Activated naive CD8-positive, alpha-beta T cell (primary cell): ENCODE measurements at regions not wholly inside any gene's neighbourhood (a gene's known extent, or its start where the extent isn't known, plus 50 kb on each side); places are given as distances from the start of the nearest gene placed in this dataset.

Source experiments
- H3K27ac Mint-ChIP-seq: one replicate; pipeline ENCODE4 v1.8.0; 2021; ENCODE audit warnings: mixed read lengths
- H3K27me3 Mint-ChIP-seq: one replicate; pipeline ENCODE4 v1.8.0; 2021; ENCODE audit warnings: mixed read lengths
- H3K36me3 Mint-ChIP-seq: one replicate; pipeline ENCODE4 v1.8.0; 2021; ENCODE audit warnings: mixed read lengths
- H3K4me1 Mint-ChIP-seq: one replicate; pipeline ENCODE4 v1.8.0; 2021; ENCODE audit warnings: low read depth, mixed read lengths
- H3K4me3 Mint-ChIP-seq: one replicate; pipeline ENCODE4 v1.8.0; 2021; ENCODE audit warnings: mild to moderate bottlenecking, mixed read lengths
- H3K9me3 Mint-ChIP-seq: one replicate; pipeline ENCODE4 v1.8.0; 2021; ENCODE audit warnings: low read depth, mixed read lengths

GRCh38 chr20:57082357-57082945 is 184.0 kb downstream of the BMP7 start:
- peaks cover 9% of the 10 kb centered on the region for H3K27me3 Mint-ChIP-seq
- H3K36me3 Mint-ChIP-seq = no peaks in the 10 kb centered on the region
- H3K4me3 Mint-ChIP-seq = no peak overlapping the region
- H3K27ac Mint-ChIP-seq = no peak overlapping the region
- H3K4me1 Mint-ChIP-seq = no peaks in the 10 kb centered on the region
- H3K9me3 Mint-ChIP-seq = peaks cover 13% of the 10 kb centered on the region

- Mint-ChIP-seq H3K27ac (no peak overlapping the region), H3K4me3 (no peak overlapping the region), H3K36me3 (no peaks in the 10 kb centered on the region), H3K4me1 (no peaks in the 10 kb centered on the region), H3K27me3 (peaks cover 12% of the 10 kb centered on the region), H3K9me3 (peaks cover 13% of the 10 kb centered on the region)
Observed at GRCh38 chr20:57083072-57083471, 183.4 kb downstream of the BMP7 start.

- Mint-ChIP-seq H3K36me3 (no peaks in the 10 kb centered on the region), H3K4me3 (no peak overlapping the region), H3K27ac (no peak overlapping the region), H3K27me3 (peaks cover 12% of the 10 kb centered on the region), H3K4me1 (peaks cover 3% of the 10 kb centered on the region), H3K9me3 (no peaks in the 10 kb centered on the region)
Observed at GRCh38 chr20:57086066-57086465, 180.4 kb downstream of the BMP7 start.

GRCh38 chr20:57087102-57087501 is 179.3 kb downstream of the BMP7 start:
- Mint-ChIP-seq H3K27me3 (peaks cover 12% of the 10 kb centered on the region), H3K27ac (no peak overlapping the region), H3K36me3 (no peaks in the 10 kb centered on the region), H3K9me3 (no peaks in the 10 kb centered on the region), H3K4me1 (peaks cover 10% of the 10 kb centered on the region), H3K4me3 (no peak overlapping the region)

- Mint-ChIP-seq H3K4me3 (no peak overlapping the region), H3K9me3 (no peaks in the 10 kb centered on the region), H3K4me1 (peaks cover 14% of the 10 kb centered on the region), H3K27ac (no peak overlapping the region), H3K36me3 (no peaks in the 10 kb centered on the region), H3K27me3 (peaks cover 14% of the 10 kb centered on the region)
Observed at GRCh38 chr20:57087705-57088104, 178.7 kb downstream of the BMP7 start.

GRCh38 chr20:57088436-57088835 is 178.0 kb downstream of the BMP7 start:
- Mint-ChIP-seq H3K4me1 (peaks cover 14% of the 10 kb centered on the region), H3K27ac (no peak overlapping the region), H3K27me3 (peaks cover 10% of the 10 kb centered on the region), H3K4me3 (no peak overlapping the region), H3K36me3 (no peaks in the 10 kb centered on the region), H3K9me3 (no peaks in the 10 kb centered on the region)

GRCh38 chr20:57089699-57090144 is 176.7 kb downstream of the BMP7 start:
- Mint-ChIP-seq H3K36me3 (no peaks in the 10 kb centered on the region), H3K27me3 (peaks cover 11% of the 10 kb centered on the region), H3K9me3 (no peaks in the 10 kb centered on the region), H3K27ac (no peak overlapping the region), H3K4me1 (peaks cover 15% of the 10 kb centered on the region), H3K4me3 (no peak overlapping the region)

- Mint-ChIP-seq H3K9me3 (no peaks in the 10 kb centered on the region), H3K27ac (peak overlapping the region; percentile 52), H3K4me3 (no peak overlapping the region), H3K4me1 (peaks cover 15% of the 10 kb centered on the region), H3K27me3 (peaks cover 11% of the 10 kb centered on the region), H3K36me3 (no peaks in the 10 kb centered on the region)
Observed at GRCh38 chr20:57090590-57091560, 175.6 kb downstream of the BMP7 start.

GRCh38 chr20:57091748-57092111 is 174.7 kb downstream of the BMP7 start:
- peaks cover 15% of the 10 kb centered on the region for H3K4me1 Mint-ChIP-seq
- peak overlapping the region; percentile 52 for H3K27ac Mint-ChIP-seq
- no peak overlapping the region for H3K4me3 Mint-ChIP-seq
- H3K9me3 Mint-ChIP-seq = no peaks in the 10 kb centered on the region
- H3K27me3 Mint-ChIP-seq = peaks cover 9% of the 10 kb centered on the region
- H3K36me3 Mint-ChIP-seq = no peaks in the 10 kb centered on the region

- no peaks in the 10 kb centered on the region for H3K36me3 Mint-ChIP-seq
- H3K4me1 Mint-ChIP-seq = peaks cover 15% of the 10 kb centered on the region
- peak overlapping the region; percentile 11 for H3K4me3 Mint-ChIP-seq
- H3K27me3 Mint-ChIP-seq = peaks cover 8% of the 10 kb centered on the region
- no peaks in the 10 kb centered on the region for H3K9me3 Mint-ChIP-seq
- no peak overlapping the region for H3K27ac Mint-ChIP-seq
Observed at GRCh38 chr20:57092112-57092899, 174.1 kb downstream of the BMP7 start.

GRCh38 chr20:57092900-57093530 is 173.4 kb downstream of the BMP7 start:
- Mint-ChIP-seq H3K27me3 (peaks cover 6% of the 10 kb centered on the region), H3K9me3 (no peaks in the 10 kb centered on the region), H3K4me3 (no peak overlapping the region), H3K27ac (no peak overlapping the region), H3K4me1 (peaks cover 15% of the 10 kb centered on the region), H3K36me3 (no peaks in the 10 kb centered on the region)

GRCh38 chr20:57093766-57094165 is 172.7 kb downstream of the BMP7 start:
- H3K4me3 Mint-ChIP-seq = no peak overlapping the region
- no peaks in the 10 kb centered on the region for H3K9me3 Mint-ChIP-seq
- H3K27ac Mint-ChIP-seq = no peak overlapping the region
- no peaks in the 10 kb centered on the region for H3K36me3 Mint-ChIP-seq
- H3K27me3 Mint-ChIP-seq = peaks cover 6% of the 10 kb centered on the region
- H3K4me1 Mint-ChIP-seq = peaks cover 15% of the 10 kb centered on the region

- Mint-ChIP-seq H3K27me3 (peaks cover 6% of the 10 kb centered on the region), H3K4me1 (peaks cover 15% of the 10 kb centered on the region), H3K36me3 (no peaks in the 10 kb centered on the region), H3K27ac (no peak overlapping the region), H3K9me3 (no peaks in the 10 kb centered on the region), H3K4me3 (no peak overlapping the region)
Observed at GRCh38 chr20:57094252-57094891, 172.1 kb downstream of the BMP7 start.

- Mint-ChIP-seq H3K4me3 (no peak overlapping the region), H3K4me1 (peaks cover 15% of the 10 kb centered on the region), H3K27me3 (peaks cover 8% of the 10 kb centered on the region), H3K27ac (no peak overlapping the region), H3K9me3 (no peaks in the 10 kb centered on the region), H3K36me3 (no peaks in the 10 kb centered on the region)
Observed at GRCh38 chr20:57094991-57095390, 171.4 kb downstream of the BMP7 start.
